ENCODE measurements at regions not wholly inside any gene's neighbourhood (a gene's known extent, or its start where the extent isn't known, plus 50 kb on each side); places are given as distances from the start of the nearest gene placed in this dataset.

DNA sequence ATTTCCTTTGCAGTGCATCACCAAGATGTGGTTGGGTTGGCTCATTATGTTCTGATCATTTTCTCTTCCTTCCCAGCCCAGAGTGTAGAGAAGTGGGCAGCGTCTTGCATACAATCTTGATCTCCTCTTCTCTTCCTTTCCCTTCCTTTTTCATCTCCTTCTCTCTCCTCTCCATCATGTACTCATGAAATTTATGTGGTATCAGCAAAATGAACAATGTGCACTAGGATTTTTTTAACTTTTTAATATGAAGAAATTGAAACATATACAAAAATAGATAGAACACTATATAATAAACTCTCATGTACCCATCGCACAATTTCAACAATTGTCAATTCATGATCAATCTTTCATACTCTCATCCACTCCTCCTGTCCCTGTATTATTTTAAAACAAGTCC lies 593.5 kb downstream of the BCOR start:
- no peaks in the 10 kb centered on the region for H3K4me1 ChIP-seq
- H3K36me3 ChIP-seq, result no peaks in the 10 kb centered on the region
- DNase-seq (ENCODE audit: low spot score), result no peak
- peaks cover 3 to 19% of the 10 kb centered on the region in 2 donors for H3K9me3 ChIP-seq
- TF ChIP-seq, protein P1, sequence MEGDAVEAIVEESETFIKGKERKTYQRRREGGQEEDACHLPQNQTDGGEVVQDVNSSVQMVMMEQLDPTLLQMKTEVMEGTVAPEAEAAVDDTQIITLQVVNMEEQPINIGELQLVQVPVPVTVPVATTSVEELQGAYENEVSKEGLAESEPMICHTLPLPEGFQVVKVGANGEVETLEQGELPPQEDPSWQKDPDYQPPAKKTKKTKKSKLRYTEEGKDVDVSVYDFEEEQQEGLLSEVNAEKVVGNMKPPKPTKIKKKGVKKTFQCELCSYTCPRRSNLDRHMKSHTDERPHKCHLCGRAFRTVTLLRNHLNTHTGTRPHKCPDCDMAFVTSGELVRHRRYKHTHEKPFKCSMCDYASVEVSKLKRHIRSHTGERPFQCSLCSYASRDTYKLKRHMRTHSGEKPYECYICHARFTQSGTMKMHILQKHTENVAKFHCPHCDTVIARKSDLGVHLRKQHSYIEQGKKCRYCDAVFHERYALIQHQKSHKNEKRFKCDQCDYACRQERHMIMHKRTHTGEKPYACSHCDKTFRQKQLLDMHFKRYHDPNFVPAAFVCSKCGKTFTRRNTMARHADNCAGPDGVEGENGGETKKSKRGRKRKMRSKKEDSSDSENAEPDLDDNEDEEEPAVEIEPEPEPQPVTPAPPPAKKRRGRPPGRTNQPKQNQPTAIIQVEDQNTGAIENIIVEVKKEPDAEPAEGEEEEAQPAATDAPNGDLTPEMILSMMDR (IDR thresholded peaks at IDR 0.05), result no peak
- no peak overlapping the region for H3K4me3 ChIP-seq
- no peaks in the 10 kb centered on the region for H3K27me3 ChIP-seq
- no peak overlapping the region for H3K27ac ChIP-seq

DNA sequence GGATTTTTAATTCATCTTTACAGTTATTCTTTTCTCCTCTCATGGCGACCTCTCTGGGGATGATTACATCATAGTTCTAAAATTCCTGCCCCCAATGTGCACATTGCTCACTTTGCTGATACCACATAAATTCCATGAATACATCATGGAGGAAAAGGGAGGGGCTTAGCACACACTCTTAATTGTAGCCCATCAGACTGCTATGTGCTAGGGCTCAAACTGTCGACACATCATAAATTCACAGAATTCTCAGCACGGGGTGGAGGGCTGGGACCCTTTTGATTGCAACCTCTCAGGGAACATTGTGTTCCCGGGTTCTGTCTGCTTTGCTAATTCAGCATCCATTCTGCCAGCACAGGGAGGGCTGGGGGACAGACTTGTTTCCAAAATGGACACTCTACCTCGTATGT lies 592.9 kb downstream of the BCOR start:
- peaks cover 3 to 25% of the 10 kb centered on the region in 2 donors for H3K9me3 ChIP-seq
- no peaks in the 10 kb centered on the region for H3K27me3 ChIP-seq
- H3K36me3 ChIP-seq, result no peaks in the 10 kb centered on the region
- no peak for DNase-seq (ENCODE audit: low spot score)
- no peak overlapping the region for H3K27ac ChIP-seq
- TF ChIP-seq, protein P1 (IDR thresholded peaks at IDR 0.05), result no peak
- no peaks in the 10 kb centered on the region for H3K4me1 ChIP-seq
- no peak overlapping the region for H3K4me3 ChIP-seq

DNA sequence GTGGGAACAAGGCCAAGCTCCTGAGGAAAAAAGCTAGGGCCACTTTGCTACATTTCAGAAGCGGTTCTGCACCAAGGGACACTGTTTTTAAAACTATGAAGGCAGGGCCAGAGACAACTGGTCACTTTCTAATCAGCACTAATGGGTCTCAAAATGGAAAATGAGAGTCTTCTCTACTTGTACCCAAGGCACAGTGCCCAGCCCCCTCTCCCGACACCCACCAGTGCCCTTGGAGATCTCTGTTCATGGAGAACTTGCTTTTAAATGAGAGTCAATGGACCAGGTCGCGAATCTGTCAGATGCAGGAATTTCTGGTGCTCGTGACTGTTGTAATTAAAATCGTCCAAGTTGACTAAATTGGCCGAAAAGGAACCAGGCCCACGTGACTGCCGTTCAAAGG lies 591.6 kb downstream of the BCOR start:
- no peak for DNase-seq (ENCODE audit: low spot score)
- no peaks in the 10 kb centered on the region for H3K36me3 ChIP-seq
- no peaks in the 10 kb centered on the region for H3K27me3 ChIP-seq
- no peak overlapping the region for H3K27ac ChIP-seq
- no peaks in the 10 kb centered on the region for H3K4me1 ChIP-seq
- no peak overlapping the region for H3K4me3 ChIP-seq
- H3K9me3 ChIP-seq, result peaks cover 0 to 30% of the 10 kb centered on the region in 2 donors
- TF ChIP-seq, protein P1 (IDR thresholded peaks at IDR 0.05), result no peak

DNA sequence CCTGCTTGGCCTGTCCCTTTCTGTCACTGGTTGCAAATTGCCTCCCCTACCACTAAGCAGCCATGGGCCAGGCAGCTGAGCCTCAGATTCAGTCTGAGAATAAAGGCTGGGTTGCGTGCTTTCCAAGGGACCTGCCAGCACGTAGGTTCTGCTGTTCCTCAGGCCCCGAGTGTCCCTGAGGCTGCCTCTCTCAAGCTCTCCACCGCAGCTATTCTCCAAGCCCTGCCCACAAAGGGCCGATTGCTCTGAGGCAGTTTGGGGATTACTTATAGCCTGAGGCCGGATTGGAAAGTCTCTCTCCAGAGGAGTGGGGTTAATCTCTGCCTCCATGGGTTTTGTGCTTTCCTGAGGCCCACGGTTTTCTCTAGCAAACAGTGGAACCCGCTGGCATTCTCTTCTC lies 590.7 kb downstream of the BCOR start:
- H3K4me1 ChIP-seq, result no peaks in the 10 kb centered on the region
- peaks cover 0 to 30% of the 10 kb centered on the region in 2 donors for H3K9me3 ChIP-seq
- no peak overlapping the region for H3K4me3 ChIP-seq
- H3K36me3 ChIP-seq, result no peaks in the 10 kb centered on the region
- H3K27ac ChIP-seq, result peak overlapping the region in 1 of 2 donors; percentile 34
- no peaks in the 10 kb centered on the region for H3K27me3 ChIP-seq
- DNase-seq (ENCODE audit: low spot score), result no peak
- TF ChIP-seq, protein P1 (IDR thresholded peaks at IDR 0.05), result no peak

DNA sequence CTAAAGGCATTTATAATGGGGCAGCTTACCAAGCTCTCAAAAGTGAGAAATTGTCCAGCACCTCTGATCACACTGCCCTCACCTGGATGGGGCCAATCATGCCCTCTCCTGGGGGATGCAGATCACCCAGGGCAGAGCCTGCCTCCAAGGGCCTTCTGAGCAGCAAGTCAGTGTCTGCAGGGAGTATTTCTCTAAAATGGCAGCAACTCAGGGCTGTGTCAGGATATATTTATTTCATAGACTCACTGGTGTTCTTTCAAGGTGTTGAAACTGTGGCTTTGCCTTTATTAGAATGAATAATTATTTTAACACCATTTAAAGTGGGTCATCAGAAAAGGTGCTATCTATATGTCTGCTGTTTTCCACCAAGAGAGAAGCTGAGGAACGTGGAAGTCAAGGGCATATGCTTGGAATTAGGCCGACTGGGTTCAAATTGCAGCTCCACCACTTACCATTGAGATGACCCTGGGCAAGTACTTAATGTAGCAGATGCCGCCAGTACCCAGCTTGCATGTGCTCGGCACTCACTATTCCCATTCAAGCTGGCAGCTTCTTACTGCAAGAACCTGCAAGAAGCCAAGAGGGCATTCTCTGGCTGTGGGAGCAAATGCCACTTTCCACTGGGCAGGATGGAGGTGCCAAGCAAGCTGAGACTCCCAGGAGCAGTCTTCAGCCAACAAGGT lies 590.0 kb downstream of the BCOR start:
- TF ChIP-seq, protein P1 (IDR thresholded peaks at IDR 0.05), result no peak
- H3K36me3 ChIP-seq, result no peaks in the 10 kb centered on the region
- no peak for DNase-seq (ENCODE audit: low spot score)
- peaks cover 0 to 30% of the 10 kb centered on the region in 2 donors for H3K9me3 ChIP-seq
- peak overlapping the region; percentile 24 to 34 for H3K27ac ChIP-seq
- H3K4me3 ChIP-seq, result no peak overlapping the region
- H3K27me3 ChIP-seq, result no peaks in the 10 kb centered on the region
- no peaks in the 10 kb centered on the region for H3K4me1 ChIP-seq

DNA sequence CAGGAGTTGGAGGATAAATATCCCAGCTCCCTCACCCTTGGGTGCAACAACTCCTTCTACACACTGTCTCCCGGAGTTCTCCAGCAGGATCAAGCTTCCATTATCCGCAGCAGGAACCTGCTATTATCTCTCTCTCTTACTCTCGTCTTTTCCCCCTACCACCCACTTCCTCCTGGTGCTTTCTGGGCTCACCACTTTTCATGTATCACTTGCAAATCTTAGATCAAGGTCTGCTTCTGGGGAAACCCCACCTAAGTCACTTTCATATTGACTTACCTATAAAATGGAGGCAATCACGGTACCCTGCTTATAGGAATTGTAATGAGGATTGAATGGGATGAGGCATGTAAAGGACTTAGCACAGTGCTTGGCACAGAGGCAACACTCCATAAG lies 589.5 kb downstream of the BCOR start:
- Histone ChIP-seq H3K4me1 (no peaks in the 10 kb centered on the region), H3K4me3 (no peak overlapping the region), H3K9me3 (peaks cover 0 to 30% of the 10 kb centered on the region in 2 donors), H3K27me3 (no peaks in the 10 kb centered on the region), H3K27ac (peak overlapping the region; percentile 24 to 34), H3K36me3 (no peaks in the 10 kb centered on the region)
- no peak for DNase-seq (ENCODE audit: low spot score)
- TF ChIP-seq, protein P1 (IDR thresholded peaks at IDR 0.05), result no peak

Data from right atrium auricular region (tissue), 2 donors.